Mammary epithelial cell (primary cell): ENCODE measurements at regions not wholly inside any gene's neighbourhood (a gene's known extent, or its start where the extent isn't known, plus 50 kb on each side); places are given as distances from the start of the nearest gene placed in this dataset.

Experiments used
- EZH2 ChIP-seq: IDR thresholded peaks from 2 replicates; pipeline ENCODE4 v1.6.1; 2012; ENCODE audit warnings: low read length, inconsistent platforms, borderline replicate concordance
- TF ChIP-seq, protein P1 (sequence below), 2 donors: IDR thresholded peaks in 1 of 2; conservative IDR thresholded peaks in 1 of 2; 2 replicates each; pipeline ENCODE4 v1.5.1; 2011 to 2012; ENCODE audit warnings: inconsistent platforms in 2 of 2, low read length in 2 of 2, mild to moderate bottlenecking in 2 of 2, control low read depth in 1 of 2, low read depth in 1 of 2; ENCODE audit not compliant: insufficient read depth in 1 of 2; ENCODE audit errors: extremely low read depth in 1 of 2

DNA sequence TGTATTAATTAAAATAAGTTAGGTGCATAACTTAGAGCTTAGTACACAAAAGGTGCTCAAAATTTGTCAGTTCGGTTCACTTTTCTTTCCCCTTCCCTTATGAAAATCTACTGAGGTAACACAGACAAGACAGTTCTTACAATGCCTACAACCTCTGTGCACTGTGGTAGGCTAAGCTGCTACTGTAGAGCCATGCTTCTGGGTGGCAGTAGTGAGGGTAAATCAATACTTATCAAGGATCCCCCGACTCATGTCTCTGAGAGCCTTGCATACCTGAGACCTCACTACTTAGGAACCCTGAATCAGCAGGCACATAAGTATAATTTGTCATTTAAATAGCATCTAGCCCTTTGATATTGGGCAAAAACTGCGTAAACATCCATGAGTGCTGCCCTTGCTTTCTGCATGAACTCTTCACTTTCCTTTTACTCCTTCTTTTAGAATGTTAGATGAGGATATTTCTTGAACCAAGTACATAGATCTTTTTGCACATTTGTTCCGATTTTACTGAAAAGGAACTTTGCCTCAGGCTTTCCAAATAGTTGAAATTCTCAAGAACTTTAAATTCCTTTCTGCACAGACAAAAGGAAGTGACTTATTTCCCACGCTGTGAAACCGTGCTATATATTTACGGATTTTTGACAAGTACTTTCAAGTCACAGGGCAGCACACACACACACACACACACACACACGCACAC lies 234.4 kb downstream of the TRIB2 start:
- TF ChIP-seq EZH2, result no peak
- TF ChIP-seq, protein P1, sequence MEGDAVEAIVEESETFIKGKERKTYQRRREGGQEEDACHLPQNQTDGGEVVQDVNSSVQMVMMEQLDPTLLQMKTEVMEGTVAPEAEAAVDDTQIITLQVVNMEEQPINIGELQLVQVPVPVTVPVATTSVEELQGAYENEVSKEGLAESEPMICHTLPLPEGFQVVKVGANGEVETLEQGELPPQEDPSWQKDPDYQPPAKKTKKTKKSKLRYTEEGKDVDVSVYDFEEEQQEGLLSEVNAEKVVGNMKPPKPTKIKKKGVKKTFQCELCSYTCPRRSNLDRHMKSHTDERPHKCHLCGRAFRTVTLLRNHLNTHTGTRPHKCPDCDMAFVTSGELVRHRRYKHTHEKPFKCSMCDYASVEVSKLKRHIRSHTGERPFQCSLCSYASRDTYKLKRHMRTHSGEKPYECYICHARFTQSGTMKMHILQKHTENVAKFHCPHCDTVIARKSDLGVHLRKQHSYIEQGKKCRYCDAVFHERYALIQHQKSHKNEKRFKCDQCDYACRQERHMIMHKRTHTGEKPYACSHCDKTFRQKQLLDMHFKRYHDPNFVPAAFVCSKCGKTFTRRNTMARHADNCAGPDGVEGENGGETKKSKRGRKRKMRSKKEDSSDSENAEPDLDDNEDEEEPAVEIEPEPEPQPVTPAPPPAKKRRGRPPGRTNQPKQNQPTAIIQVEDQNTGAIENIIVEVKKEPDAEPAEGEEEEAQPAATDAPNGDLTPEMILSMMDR (conservative IDR thresholded peaks at IDR 0.05 in 1 of 2, IDR thresholded peaks at IDR 0.05 in 1 of 2; ENCODE audit: extremely low read depth in 1 of 2, insufficient read depth in 1 of 2, low read depth in 1 of 2, low read length in 2 of 2), result no peak
